Mononuclear cell (primary cell): ENCODE measurements at regions not wholly inside any gene's neighbourhood (a gene's known extent, or its start where the extent isn't known, plus 50 kb on each side); places are given as distances from the start of the nearest gene placed in this dataset.

Experiments used
- H3K27me3 ChIP-seq: 2 replicates; pipeline ENCODE4 v1.6.0; 2011; ENCODE audit warnings: low read length, control low read depth; ENCODE audit not compliant: insufficient read depth
- H3K4me1 ChIP-seq: 2 replicates; pipeline ENCODE4 v1.5.1; 2011; ENCODE audit warnings: mild to moderate bottlenecking, low read length, control low read depth; ENCODE audit not compliant: insufficient read depth
- H3K4me3 ChIP-seq: 2 replicates; pipeline ENCODE4 v1.5.1; 2011; ENCODE audit warnings: mild to moderate bottlenecking, low read length, moderate library complexity
- H3K9me3 ChIP-seq: 2 replicates; pipeline ENCODE4 v1.5.1; 2011; ENCODE audit warnings: low read depth, mild to moderate bottlenecking, control low read depth, low read length

GRCh38 chr2:221060376-221060775 is 511.7 kb downstream of the EPHA4 start:
- Histone ChIP-seq H3K9me3 (no peaks in the 10 kb centered on the region), H3K27me3 (no peaks in the 10 kb centered on the region), H3K4me3 (no peak overlapping the region), H3K4me1 (no peaks in the 10 kb centered on the region)

GRCh38 chr2:221063568-221063967 is 508.5 kb downstream of the EPHA4 start:
- Histone ChIP-seq H3K4me3 (no peak overlapping the region), H3K27me3 (no peaks in the 10 kb centered on the region), H3K9me3 (no peaks in the 10 kb centered on the region), H3K4me1 (no peaks in the 10 kb centered on the region)

GRCh38 chr2:221064058-221064854 is 507.8 kb downstream of the EPHA4 start:
- no peaks in the 10 kb centered on the region for H3K9me3 ChIP-seq
- H3K27me3 ChIP-seq: no peaks in the 10 kb centered on the region
- H3K4me1 ChIP-seq: no peaks in the 10 kb centered on the region
- no peak overlapping the region for H3K4me3 ChIP-seq

- Histone ChIP-seq H3K27me3 (no peaks in the 10 kb centered on the region), H3K4me3 (no peak overlapping the region), H3K4me1 (no peaks in the 10 kb centered on the region), H3K9me3 (no peaks in the 10 kb centered on the region)
Measured at GRCh38 chr2:221064880-221065279, 507.2 kb downstream of the EPHA4 start.

GRCh38 chr2:221068123-221068522 is 504.0 kb downstream of the EPHA4 start:
- no peaks in the 10 kb centered on the region for H3K27me3 ChIP-seq
- H3K4me3 ChIP-seq: no peak overlapping the region
- no peaks in the 10 kb centered on the region for H3K4me1 ChIP-seq
- no peaks in the 10 kb centered on the region for H3K9me3 ChIP-seq

- Histone ChIP-seq H3K9me3 (no peaks in the 10 kb centered on the region), H3K27me3 (no peaks in the 10 kb centered on the region), H3K4me1 (no peaks in the 10 kb centered on the region), H3K4me3 (no peak overlapping the region)
Measured at GRCh38 chr2:221070106-221070505, 502.0 kb downstream of the EPHA4 start.

GRCh38 chr2:221073326-221074049 is 498.6 kb downstream of the EPHA4 start:
- Histone ChIP-seq H3K4me1 (no peaks in the 10 kb centered on the region), H3K27me3 (no peaks in the 10 kb centered on the region)

GRCh38 chr2:221074238-221074637 is 497.9 kb downstream of the EPHA4 start:
- Histone ChIP-seq H3K9me3 (no peaks in the 10 kb centered on the region), H3K27me3 (no peaks in the 10 kb centered on the region), H3K4me1 (no peaks in the 10 kb centered on the region), H3K4me3 (no peak overlapping the region)

More at GRCh38 chr2:221073326-221074049, 498.6 kb downstream of the EPHA4 start:
- Histone ChIP-seq H3K9me3 (no peaks in the 10 kb centered on the region), H3K4me3 (no peak overlapping the region)

- Histone ChIP-seq H3K9me3 (no peaks in the 10 kb centered on the region), H3K4me1 (no peaks in the 10 kb centered on the region), H3K27me3 (no peaks in the 10 kb centered on the region), H3K4me3 (no peak overlapping the region)
Measured at GRCh38 chr2:221075203-221075602, 496.9 kb downstream of the EPHA4 start.

GRCh38 chr2:221077251-221077650 is 494.9 kb downstream of the EPHA4 start:
- no peaks in the 10 kb centered on the region for H3K9me3 ChIP-seq
- H3K4me1 ChIP-seq: no peaks in the 10 kb centered on the region
- no peak overlapping the region for H3K4me3 ChIP-seq
- no peaks in the 10 kb centered on the region for H3K27me3 ChIP-seq

- Histone ChIP-seq H3K4me3 (no peak overlapping the region), H3K27me3 (no peaks in the 10 kb centered on the region), H3K9me3 (no peaks in the 10 kb centered on the region), H3K4me1 (no peaks in the 10 kb centered on the region)
Measured at GRCh38 chr2:221077799-221078198, 494.3 kb downstream of the EPHA4 start.

- no peaks in the 10 kb centered on the region for H3K27me3 ChIP-seq
- H3K4me1 ChIP-seq: no peaks in the 10 kb centered on the region
- H3K9me3 ChIP-seq: no peaks in the 10 kb centered on the region
- no peak overlapping the region for H3K4me3 ChIP-seq
Measured at GRCh38 chr2:221085341-221085900, 486.7 kb downstream of the EPHA4 start.

- H3K9me3 ChIP-seq: no peaks in the 10 kb centered on the region
- H3K4me3 ChIP-seq: no peak overlapping the region
- no peaks in the 10 kb centered on the region for H3K4me1 ChIP-seq
- H3K27me3 ChIP-seq: no peaks in the 10 kb centered on the region
Measured at GRCh38 chr2:221085936-221086335, 486.2 kb downstream of the EPHA4 start.

- Histone ChIP-seq H3K27me3 (no peaks in the 10 kb centered on the region), H3K9me3 (no peaks in the 10 kb centered on the region), H3K4me1 (no peaks in the 10 kb centered on the region), H3K4me3 (no peak overlapping the region)
Measured at GRCh38 chr2:221087779-221088178, 484.3 kb downstream of the EPHA4 start.

GRCh38 chr2:221088506-221088905 is 483.6 kb downstream of the EPHA4 start:
- no peaks in the 10 kb centered on the region for H3K27me3 ChIP-seq
- no peak overlapping the region for H3K4me3 ChIP-seq
- no peaks in the 10 kb centered on the region for H3K9me3 ChIP-seq
- no peaks in the 10 kb centered on the region for H3K4me1 ChIP-seq
